OCI-LY1 (cell line): ENCODE measurements at regions not wholly inside any gene's neighbourhood (a gene's known extent, or its start where the extent isn't known, plus 50 kb on each side); places are given as distances from the start of the nearest gene placed in this dataset.

ENCODE experiments used
- CTCF ChIP-seq: fragments of 200-600 bp; sonication (generic), shearing (Covaris generic); IDR thresholded peaks from 2 replicates; pipeline ENCODE4 v1.5.1; 2017; ENCODE audit warnings: mild to moderate bottlenecking, antibody characterized with exemption, low read length, moderate library complexity, mixed read lengths
- EZH2 ChIP-seq: fragments of 200-600 bp; sonication (generic), shearing (Covaris generic); IDR thresholded peaks from 2 replicates; pipeline ENCODE4 v1.8.0; 2017; ENCODE audit warnings: borderline replicate concordance, mixed run types, mild to moderate bottlenecking, antibody characterized with exemption, low read length, moderate library complexity, mixed read lengths

DNA sequence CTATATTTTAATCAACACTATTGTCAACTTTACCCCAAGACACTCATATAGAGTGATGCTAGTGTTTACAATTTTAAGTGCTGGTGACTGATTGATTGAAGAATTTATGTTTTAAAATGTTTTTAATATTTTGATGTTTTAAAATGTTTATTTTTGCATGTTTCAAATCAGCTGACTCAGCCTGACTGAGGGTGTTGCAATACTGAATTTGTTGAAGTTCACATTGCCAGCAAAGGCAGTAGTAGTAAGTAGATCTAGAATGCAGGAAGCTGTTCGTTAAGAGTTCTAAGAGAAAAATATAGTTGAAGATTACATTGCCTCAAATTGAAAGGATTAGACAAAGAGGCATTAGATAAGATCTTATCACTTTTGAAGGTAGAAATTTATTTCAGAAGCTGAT, 977.6 kb downstream of the IGSF11 start:
- TF ChIP-seq CTCF (no peak), EZH2 (no peak)
